ENCODE measurements at regions not wholly inside any gene's neighbourhood (a gene's known extent, or its start where the extent isn't known, plus 50 kb on each side); places are given as distances from the start of the nearest gene placed in this dataset.

DNA sequence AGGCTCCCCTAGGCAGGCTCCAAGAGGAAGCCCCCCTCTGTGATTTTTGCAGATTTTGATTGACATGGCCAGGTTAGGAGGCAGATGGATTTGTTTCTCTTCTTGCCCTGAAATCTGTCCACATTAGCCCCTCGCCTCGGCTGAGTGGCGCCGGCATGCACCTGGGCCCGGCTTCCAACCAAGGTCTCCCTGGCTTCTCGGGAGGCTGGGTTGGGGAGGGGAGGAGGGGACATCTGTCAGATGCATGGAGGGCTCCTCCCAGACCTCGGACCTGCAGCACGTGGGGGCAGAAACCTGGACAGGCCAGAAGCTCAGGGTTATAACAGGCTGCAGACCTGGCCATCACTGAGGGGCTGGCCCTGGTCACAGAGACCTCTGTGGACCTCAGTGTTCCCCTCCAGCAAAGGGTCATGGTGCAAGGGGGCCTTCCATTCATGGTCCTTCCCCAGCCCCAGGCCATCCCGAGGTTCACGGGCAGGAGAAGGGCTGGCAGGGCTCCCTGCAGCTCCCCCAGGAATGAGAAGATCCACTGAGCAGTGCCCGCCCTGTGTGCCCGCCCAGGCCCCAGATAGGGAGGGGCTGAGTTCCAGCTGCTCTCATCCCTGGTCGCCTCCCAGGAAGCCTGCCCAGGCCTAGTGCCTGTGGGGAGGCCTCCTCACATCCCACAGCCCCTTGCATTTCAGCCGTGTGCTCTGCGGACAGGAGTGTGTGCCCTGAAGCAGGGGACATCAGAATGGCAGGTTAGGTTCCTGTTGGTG, 747.8 kb downstream of the BRD1 start:
- WGBS, 3 donors: 75 to 85% (median 80%) methylated on average over 15 of the region's 15 CpGs
- no peak overlapping the region for H3K27ac ChIP-seq (ENCODE audit: low read depth, low read length)

DNA sequence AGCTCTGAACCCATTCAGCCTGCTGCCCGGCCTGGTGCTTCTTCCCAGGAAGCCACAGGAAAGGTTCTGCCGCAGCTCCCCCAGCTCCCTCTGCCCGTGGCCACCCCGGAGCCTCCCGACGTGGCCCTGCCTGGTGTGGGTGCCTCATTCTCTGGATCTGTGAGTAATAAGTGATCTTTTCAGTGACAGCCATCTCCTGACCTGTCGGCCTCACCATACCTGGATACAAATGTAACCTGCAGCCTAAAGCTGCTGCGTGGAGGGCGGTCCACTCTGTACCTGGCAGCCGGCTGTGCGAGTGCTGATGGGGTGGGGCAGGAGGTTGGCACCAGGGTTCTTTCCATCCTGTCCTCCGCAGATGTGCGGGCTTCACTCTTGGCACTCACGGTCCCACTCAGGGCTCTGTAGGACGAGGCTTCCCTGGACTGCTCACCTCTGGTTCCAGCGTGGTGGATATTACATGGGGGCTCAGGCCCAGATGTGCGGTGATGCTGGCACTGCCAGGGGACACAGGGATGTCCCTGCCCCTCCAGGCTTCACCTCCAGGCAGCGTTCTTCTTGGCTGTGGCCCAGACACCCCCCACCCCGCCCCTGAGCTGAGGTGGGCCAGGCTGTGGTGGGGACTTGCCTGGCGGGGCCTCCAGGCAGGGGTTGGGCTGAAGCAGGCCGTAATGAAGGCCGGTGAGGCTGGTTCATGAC, 748.5 kb downstream of the BRD1 start:
- no peak overlapping the region for H3K27ac ChIP-seq (ENCODE audit: low read depth, low read length)
- 81 to 85% (median 83%) methylated on average over 22 of the region's 22 CpGs for WGBS, 3 donors

DNA sequence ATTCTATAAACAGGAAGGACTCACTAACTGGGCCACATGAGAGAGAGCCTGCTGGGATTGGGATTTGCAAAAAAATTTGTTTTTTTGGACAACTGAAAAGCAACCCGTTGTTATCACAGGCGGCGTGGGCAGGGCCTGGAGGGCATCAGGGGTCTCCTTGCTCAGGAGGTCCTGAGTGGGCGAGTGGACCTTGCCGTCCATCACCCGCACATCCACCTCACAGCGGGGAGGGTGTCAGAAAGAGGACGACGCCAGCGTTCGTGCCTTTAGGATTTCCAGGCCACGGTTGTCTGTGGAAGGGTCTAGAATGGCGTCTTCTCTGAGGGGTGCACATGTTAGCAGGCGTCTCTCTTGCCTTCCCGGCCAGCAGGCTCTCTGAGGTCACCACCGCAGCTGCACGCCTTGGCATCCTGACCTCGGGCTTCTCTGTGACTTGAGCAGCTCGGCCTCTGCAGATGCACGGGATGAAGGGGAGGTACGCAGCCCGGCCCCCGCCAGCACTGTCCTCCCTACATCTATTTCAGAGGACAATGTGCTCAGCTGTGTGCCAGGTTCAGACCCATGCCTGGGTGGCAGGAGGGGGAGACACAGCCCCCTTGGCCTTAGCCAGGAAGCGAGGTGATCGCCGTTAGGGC, 749.5 kb downstream of the BRD1 start:
- 82 to 86% (median 84%) methylated on average over 26 of the region's 26 CpGs for WGBS, 3 donors
- H3K27ac ChIP-seq (ENCODE audit: low read depth, low read length): no peak overlapping the region

DNA sequence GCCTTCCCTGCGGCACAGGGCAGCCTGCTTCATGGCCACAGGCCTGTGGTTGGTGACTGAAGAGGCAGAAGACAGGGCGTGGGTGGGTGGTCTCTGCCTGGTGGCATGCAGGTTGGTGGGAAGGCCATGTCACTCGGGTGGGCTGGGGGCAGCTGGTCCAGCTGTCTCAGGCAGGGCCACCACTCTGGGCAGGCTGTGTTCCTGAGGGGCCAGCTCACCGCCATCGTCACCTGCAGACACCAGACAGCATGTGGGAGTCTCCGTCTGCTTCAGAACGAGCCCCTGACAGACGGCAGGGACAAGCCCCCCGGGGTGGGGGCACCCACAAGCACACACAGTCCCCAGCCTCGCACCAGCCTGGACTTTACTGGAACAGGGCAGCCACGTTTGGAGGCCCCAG, 750.1 kb downstream of the BRD1 start:
- WGBS, 3 donors: 74 to 77% (median 77%) methylated on average over 11 of the region's 11 CpGs
- no peak overlapping the region for H3K27ac ChIP-seq (ENCODE audit: low read depth, low read length)

DNA sequence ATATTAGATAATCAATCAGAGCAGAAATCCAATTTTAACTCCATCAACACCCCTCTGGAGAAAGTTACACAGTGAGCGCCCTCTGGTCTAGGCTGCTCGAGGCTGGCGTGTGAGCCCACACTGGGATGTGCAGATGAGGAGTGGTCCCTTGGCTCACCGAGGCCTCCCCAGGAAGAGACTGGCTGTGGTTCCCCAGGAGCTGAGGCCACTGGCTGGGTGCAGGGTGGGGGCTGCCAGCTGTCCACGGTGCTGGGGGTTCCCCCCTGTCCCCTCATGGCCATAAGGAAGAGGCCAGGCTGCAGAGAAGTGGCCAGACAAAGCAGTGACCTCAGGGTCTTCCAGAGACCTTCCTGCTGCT, 750.7 kb downstream of the BRD1 start:
- no peak overlapping the region for H3K27ac ChIP-seq (ENCODE audit: low read depth, low read length)
- 76 to 92% (median 81%) methylated on average over 5 of the region's 5 CpGs for WGBS, 3 donors

DNA sequence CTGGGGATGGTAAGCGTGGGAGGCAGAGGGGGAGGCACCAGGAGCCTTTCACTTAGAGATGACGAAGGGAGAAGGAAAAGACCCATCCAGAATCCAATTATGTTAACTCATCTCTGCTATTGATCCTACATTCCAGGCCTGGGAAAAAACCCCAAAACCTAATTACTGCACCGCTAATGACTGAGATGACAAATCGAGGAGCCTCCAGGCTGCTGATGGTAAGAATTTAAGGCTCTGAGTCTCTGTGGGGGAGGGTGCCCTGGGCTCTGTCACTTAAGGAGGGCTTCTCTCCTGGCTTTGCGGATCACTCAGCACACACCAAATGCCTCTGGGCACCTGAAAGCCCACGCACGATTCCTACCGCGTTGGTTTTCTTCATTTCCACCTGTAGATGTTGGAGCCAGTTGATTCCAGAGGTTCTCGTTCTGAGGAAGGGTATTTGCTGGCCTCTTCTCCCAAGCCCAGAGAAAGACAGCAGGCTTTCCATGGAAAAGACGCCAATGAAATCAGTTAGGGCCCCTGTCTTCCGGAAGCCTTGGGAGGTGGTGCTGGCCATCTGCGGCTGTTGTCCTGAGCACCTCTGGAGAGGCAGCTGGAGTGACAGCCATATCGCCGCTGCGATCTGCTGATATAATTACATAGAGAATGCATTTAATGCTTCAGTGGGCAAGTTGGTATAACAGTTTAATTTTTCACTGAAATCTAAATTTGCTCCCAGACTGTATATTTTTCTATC, 751.2 kb downstream of the BRD1 start:
- no peak overlapping the region for H3K27ac ChIP-seq (ENCODE audit: low read depth, low read length)
- whole genome bisulfite sequencing, 3 donors: 78 to 80% (median 79%) methylated on average over 16 of the region's 16 CpGs

DNA sequence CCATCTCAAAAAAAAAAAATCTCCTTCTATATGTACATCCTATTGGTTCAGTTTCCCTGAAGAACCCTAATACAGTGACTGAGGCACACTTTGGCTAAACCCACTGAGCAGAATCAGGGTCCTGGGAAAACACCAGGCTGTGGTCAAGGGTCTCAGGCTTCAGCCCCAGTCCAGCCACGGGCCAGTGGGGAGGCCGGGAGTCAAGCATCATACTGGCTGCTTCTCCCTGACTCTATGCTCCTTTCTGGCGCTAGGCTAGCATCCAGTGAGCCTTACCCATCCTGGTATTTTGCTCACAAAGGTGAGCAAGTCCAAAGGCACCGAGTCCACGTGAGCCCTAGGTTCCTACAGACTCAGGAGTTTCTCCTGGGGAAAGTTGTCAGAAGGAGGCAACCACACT, 752.5 kb downstream of the BRD1 start:
- no peak overlapping the region for H3K27ac ChIP-seq (ENCODE audit: low read depth, low read length)
- WGBS, 3 donors: 73 to 88% (median 86%) methylated on average over 5 of the region's 5 CpGs

DNA sequence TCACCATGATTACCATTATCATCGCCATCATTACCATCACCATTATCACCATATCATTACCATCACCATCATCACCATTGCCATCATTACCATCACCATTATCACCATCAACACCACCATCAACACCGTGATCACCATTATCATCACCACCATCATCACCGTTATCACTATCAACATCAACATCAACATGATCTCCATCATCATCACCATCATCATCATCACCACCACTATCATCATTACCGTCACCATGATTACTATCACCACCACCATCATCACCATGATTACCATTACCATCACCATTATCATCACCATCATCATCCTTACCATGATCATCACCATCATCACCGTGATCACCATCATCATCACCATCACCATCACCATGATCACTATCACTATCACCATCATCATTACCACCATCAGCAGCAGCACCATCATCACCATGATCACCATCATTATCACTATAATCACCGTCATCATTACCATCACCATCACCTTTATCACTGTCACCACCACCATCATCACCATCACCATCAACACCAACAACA, 753.7 kb downstream of the BRD1 start:
- no peak overlapping the region for H3K27ac ChIP-seq (ENCODE audit: low read depth, low read length)
- 87 to 97% (median 94%) methylated on average over 6 of the region's 6 CpGs for WGBS, 3 donors

DNA sequence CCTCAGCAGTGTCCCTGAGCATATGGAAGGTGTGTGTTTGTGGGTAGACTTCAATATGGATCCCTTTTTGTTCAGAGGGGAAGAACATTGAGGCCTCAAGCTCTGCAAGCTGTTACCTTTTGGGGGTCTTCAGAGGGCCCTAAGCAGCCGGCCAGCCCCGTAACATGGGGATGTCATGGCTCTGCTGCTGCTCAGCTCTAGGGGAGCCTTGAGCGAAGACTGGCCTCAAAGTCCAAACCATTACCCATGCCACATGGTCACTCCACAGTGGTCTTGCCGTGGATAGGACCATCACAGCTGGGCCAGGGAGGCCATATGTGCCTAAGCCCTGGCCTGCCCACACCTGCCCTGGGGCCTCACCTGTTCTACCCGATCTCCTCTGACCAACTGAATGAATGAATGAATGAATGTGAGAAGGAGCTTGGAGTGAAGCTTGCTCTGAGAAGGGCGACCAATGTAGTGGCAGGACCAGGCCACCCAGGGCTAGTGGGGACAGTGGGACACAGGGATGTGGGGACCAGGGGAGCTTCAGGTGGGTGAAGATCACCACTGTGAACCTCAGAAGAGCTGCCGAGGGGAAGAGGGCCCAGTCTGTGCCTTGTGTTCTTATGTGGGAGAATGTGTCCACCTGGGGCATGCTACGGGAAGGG, 754.6 kb downstream of the BRD1 start:
- 93 to 98% (median 94%) methylated on average over 8 of the region's 8 CpGs for WGBS, 3 donors
- no peak overlapping the region for H3K27ac ChIP-seq (ENCODE audit: low read depth, low read length)

DNA sequence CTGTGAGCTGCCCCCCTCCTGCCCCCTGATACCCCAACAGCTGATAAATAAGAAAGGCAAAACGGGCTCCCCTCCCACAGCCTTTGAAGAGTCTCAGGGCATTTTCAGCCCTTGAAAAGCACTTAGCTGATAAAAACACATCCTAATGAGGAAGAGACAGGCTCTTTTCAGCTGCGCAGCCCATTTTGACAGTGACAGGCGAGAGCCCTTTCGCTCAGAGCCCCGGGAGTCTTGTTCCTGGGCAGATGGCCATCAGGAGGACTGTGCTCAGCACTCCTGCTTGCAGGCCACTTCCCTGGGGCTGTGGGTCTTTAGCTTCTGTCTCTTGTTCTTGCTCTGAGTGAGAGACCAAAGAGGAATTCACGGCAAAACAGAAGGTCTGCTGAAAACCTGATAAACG, 757.2 kb downstream of the BRD1 start:
- 44 to 72% (median 46%) methylated on average over 7 of the region's 7 CpGs for WGBS, 3 donors
- no peak overlapping the region for H3K27ac ChIP-seq (ENCODE audit: low read depth, low read length)

DNA sequence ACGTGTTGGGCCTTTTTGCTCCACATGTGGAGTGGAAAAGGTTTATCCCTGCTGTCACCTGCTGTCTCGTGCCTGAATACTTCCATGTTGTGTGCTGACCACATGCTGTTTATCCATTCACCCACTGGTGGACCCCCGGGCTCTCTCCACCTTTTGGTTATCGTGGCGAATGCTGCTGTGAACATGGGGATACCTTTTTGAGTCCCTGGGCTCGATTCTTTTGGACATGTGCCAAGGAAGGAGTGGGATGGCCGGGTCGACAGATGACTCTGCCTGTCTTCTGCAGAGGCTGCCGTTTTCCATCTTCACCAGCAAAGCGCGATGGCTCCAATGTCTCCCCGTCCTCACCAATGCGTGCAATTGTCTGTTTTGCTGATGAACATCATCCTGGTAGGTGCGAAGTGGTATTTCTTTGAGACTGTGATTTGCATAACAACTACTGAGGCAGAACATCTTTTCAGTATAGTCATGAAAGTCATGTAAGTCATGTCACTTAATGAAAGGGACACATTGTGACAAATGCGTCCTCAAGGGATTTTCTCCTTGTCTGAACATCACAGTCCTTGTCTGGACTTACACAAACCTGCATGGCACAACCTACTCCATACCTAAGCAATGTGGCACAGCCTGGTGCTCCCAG, 758.7 kb downstream of the BRD1 start:
- 80 to 84% (median 80%) methylated on average over 15 of the region's 15 CpGs for WGBS, 3 donors
- H3K27ac ChIP-seq (ENCODE audit: low read depth, low read length): no peak overlapping the region

DNA sequence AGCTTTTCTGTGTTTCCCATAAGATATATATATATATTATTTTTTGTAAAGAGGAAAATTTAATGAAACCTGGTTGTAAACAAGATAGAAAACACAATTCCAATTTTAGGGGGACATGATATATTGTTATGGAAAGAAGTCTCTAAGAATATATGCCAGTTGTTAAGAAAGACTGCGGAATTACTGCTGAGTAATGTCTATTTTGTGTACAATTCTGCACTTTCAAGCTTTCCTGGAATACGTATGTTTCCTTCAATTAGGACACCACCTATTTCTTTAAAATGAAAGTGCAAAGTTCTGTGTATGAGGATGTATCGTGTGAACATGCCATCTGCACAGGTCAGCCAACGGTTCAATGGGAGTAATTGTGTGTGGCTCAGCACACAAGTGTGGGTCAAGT, 760.2 kb downstream of the BRD1 start:
- no peak overlapping the region for H3K27ac ChIP-seq (ENCODE audit: low read depth, low read length)
- 44 to 81% (median 76%) methylated on average over 4 of the region's 4 CpGs for WGBS, 3 donors

DNA sequence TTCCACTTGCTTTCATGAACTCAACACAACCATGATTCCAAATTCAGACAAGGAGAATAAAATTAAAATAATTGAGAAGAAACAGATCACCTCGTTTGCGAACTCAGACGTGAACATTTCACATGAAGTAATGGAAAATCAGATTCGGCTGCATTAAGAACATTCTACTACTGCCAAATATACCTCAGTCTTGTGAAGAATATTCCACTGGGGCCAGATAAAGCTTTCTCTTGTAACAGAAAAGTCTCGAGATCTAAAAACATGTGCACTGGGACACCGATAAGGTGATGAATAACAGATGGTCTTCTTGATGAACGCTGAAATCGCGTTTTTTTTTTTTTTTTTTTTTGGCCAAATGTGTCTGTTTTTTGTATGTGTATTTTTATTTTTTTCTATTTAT, 761.1 kb downstream of the BRD1 start:
- WGBS, 3 donors: 61 to 76% (median 61%) methylated on average over 9 of the region's 9 CpGs
- no peak overlapping the region for H3K27ac ChIP-seq (ENCODE audit: low read depth, low read length)

DNA sequence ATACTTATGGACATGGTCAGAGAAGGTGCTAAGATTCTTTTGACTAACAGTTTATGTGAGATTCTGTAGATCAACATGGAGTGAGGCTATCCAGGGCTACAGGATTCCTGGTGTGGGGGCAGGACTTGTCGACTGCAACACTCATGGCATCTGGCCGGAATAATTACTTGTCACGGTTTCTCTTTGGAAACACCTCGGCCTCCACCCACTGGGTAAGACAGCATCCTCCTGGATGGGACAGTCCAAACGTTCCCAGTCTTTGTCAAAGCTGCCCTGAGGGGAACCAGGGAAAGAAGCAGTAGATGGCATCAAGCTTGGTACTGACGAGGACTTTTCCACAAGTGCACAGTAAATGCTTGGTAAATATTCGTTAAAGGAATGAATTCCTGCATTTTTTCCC, 762.8 kb downstream of the BRD1 start:
- WGBS, 3 donors: 73 to 83% (median 75%) methylated on average over 7 of the region's 7 CpGs

DNA sequence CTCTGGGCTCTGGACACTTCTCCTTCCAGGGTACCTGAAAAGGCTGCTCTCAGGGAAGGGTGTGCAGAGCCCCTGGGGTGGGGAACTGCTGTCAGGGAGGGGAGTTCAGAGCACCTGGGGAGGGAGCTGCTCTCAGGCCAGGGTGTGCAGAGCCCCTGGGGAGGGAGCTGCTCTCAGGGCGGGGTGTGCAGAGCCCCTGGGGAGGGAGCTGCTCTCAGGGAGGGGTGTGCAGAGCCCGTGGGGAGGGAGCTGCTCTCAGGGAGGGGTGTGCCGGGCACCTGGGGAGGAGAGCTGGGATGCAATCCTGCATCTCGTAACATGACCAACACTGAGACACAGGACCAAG, 764.2 kb downstream of the BRD1 start:
- H3K27ac ChIP-seq (ENCODE audit: low read depth, low read length): no peak overlapping the region
- 61 to 72% (median 70%) methylated on average over 4 of the region's 4 CpGs for WGBS, 3 donors

More for the DNA sequence above, 762.8 kb downstream of the BRD1 start:
- H3K27ac ChIP-seq (ENCODE audit: low read depth, low read length): no peak overlapping the region

DNA sequence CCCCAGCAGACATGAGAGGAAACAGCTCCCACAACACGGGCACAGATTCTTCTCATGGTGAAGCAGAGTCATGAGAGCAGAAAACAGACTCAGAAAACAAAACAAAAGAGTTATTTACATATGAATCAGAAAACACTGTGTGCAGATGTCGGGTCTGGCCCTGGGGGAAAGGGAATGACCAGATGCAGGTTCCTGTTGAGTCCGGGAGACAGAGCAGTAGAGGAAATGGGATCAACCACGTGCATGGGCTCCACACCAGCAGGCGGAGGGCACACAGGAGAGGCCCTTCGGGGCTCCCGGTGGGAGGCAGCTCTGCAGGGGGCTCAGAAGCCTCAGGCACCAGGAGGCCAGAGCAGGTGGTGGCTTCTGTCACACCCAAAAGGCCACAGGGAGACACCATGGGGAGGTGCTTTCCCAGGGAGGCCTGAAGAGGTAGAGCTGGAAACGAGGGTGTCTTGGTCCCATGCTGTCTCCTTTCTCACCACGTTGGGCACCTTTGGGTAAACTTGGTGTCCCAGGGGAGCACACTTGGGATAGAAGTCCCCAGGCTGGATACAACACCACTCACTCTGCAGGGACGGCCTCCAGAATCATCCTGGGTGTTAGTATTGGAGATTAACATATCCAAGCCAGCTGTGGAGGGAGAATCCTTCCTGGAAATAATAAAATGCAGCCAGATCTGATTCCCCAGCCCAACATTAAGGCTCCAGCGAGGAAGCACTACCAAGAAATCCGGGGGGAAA, 764.7 kb downstream of the BRD1 start:
- H3K27ac ChIP-seq (ENCODE audit: low read depth, low read length): no peak overlapping the region
- WGBS, 3 donors: 44 to 52% (median 47%) methylated on average over 12 of the region's 12 CpGs

DNA sequence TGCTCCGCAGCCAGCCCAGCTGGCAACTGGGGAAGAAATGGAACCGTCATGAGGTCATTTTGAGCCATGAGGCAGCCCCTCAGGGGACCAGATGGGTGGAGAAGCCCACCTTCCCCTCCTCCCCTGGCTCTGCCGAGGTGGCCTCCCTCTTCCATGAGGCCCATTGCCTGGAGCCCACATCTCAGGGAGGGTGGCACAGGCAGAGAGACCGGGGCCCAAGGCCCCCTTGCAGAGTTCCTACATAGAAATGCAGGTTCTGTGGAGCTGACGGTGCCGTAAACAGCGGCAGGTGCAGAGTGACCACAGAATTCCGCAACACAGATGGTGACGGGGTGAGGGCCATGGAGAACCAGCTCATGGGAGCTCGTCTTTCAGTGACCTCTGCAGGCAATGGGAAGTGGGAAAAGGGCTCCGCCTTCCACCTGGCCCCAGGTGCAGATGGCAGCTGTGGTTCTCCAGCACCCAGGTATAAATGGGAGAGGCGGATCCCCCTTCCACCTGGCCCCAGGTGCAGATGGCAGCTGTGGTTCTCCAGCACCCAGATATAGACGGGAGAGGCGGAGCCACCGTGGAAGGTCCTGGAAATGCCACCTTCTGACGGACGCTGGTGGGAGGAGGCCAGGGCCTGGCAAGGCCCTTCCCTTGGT, 765.4 kb downstream of the BRD1 start:
- H3K27ac ChIP-seq (ENCODE audit: low read depth, low read length): no peak overlapping the region
- 37 to 78% (median 77%) methylated on average over 17 of the region's 17 CpGs for WGBS, 3 donors
